COLO668 (cell line): ENCODE measurements at regions not wholly inside any gene's neighbourhood (a gene's known extent, or its start where the extent isn't known, plus 50 kb on each side); places are given as distances from the start of the nearest gene placed in this dataset.

ENCODE experiments used
- DNase-seq: peaks from one replicate; lab custom pipeline; 2025; ENCODE audit not compliant: unreplicated experiment; lab: John Stamatoyannopoulos, UW

GRCh38 chr11:45725121-45725520, 59.7 kb upstream of the CHST1 start:
- no peak for DNase-seq

- no peak for DNase-seq
Measured at GRCh38 chr11:45724153-45724552, 58.7 kb upstream of the CHST1 start.

- DNase-seq: no peak
Measured at GRCh38 chr11:45723397-45723796, 58.0 kb upstream of the CHST1 start.

- no peak for DNase-seq
Measured at GRCh38 chr11:45722144-45722543, 56.7 kb upstream of the CHST1 start.

- no peak for DNase-seq
Measured at GRCh38 chr11:45717526-45717925, 52.1 kb upstream of the CHST1 start.

- DNase-seq: no peak
Measured at GRCh38 chr11:45715418-45715817, 50.0 kb upstream of the CHST1 start.
